Loucy (cell line): ENCODE measurements at regions not wholly inside any gene's neighbourhood (a gene's known extent, or its start where the extent isn't known, plus 50 kb on each side); places are given as distances from the start of the nearest gene placed in this dataset.

Experiments
- H2AFZ ChIP-seq: fragments of 200-600 bp; sonication (generic); 2 replicates; pipeline ENCODE4 v1.6.0; 2016; ENCODE audit warnings: antibody characterized with exemption, mild to moderate bottlenecking, low read length, moderate library complexity
- H3F3A ChIP-seq: fragments of 200-600 bp; 2 replicates; pipeline ENCODE4 v1.6.0; 2016; ENCODE audit warnings: antibody characterized with exemption, low read depth, mild to moderate bottlenecking
- H3K27me3 ChIP-seq: fragments of 200-600 bp; sonication (generic); 2 replicates; pipeline ENCODE4 v1.6.1; 2014; ENCODE audit warnings: low read length, mild to moderate bottlenecking; ENCODE audit not compliant: insufficient read depth, poor library complexity, severe bottlenecking
- H3K36me3 ChIP-seq: fragments of 200-600 bp; sonication (generic); 2 replicates; pipeline ENCODE4 v1.6.1; 2016; ENCODE audit warnings: low read length; ENCODE audit not compliant: insufficient read depth
- H3K4me1 ChIP-seq: fragments of 200-600 bp; sonication (generic); 2 replicates; pipeline ENCODE4 v1.5.1; 2014; ENCODE audit warnings: low read length, mild to moderate bottlenecking; ENCODE audit not compliant: insufficient read depth, poor library complexity, severe bottlenecking
- H3K4me2 ChIP-seq: fragments of 200-600 bp; sonication (generic); 2 replicates; pipeline ENCODE4 v1.6.0; 2014; ENCODE audit warnings: antibody characterized with exemption, low read length, low read depth, mild to moderate bottlenecking; ENCODE audit not compliant: poor library complexity, severe bottlenecking
- H3K4me3 ChIP-seq: fragments of 200-600 bp; sonication (generic); 2 replicates; pipeline ENCODE4 v1.5.1; 2014; ENCODE audit warnings: low read length, mild to moderate bottlenecking, mixed read lengths; ENCODE audit not compliant: poor library complexity, severe bottlenecking
- H3K79me2 ChIP-seq: fragments of 200-600 bp; sonication (generic); 2 replicates; pipeline ENCODE4 v1.6.1; 2014; ENCODE audit warnings: low read length; ENCODE audit not compliant: insufficient read depth
- H3K9ac ChIP-seq: fragments of 200-600 bp; sonication (generic); 2 replicates; pipeline ENCODE4 v1.6.0; 2014; ENCODE audit warnings: mild to moderate bottlenecking, low read depth, low read length, moderate library complexity; ENCODE audit not compliant: poor library complexity, severe bottlenecking
- H3K9me2 ChIP-seq: fragments of 200-600 bp; sonication (generic); replicated peaks from 2 replicates; pipeline ENCODE4 v1.6.1; 2016; ENCODE audit warnings: low read depth, low read length, mixed read lengths
- H3K9me3 ChIP-seq: fragments of 200-600 bp; sonication (generic); 2 replicates; pipeline ENCODE4 v1.6.1; 2014; ENCODE audit warnings: mild to moderate bottlenecking, antibody characterized with exemption, low read length, low read depth; ENCODE audit not compliant: insufficient read depth
- H4K20me1 ChIP-seq: fragments of 200-600 bp; sonication (generic); 2 replicates; pipeline ENCODE4 v1.6.0; 2014; ENCODE audit warnings: antibody characterized with exemption, low read length, mild to moderate bottlenecking; ENCODE audit not compliant: insufficient read depth, poor library complexity, severe bottlenecking
- CTCF ChIP-seq: fragments of 200-600 bp; sonication (generic); conservative IDR thresholded peaks from 2 replicates; pipeline ENCODE4 v1.5.1; 2014; ENCODE audit warnings: mild to moderate bottlenecking, antibody characterized with exemption, low read length
- EZH2phosphoT487 ChIP-seq: fragments of 200-600 bp; IDR thresholded peaks from 2 replicates; pipeline ENCODE4 v1.6.1; 2018; ENCODE audit warnings: antibody characterized with exemption, mild to moderate bottlenecking, moderate library complexity, borderline replicate concordance

GRCh38 chr4:134727696-134728095, 526.1 kb upstream of the PABPC4L start:
- Histone ChIP-seq H3K4me2 (no peak overlapping the region), H3K4me3 (no peak overlapping the region), H3K4me1 (no peaks in the 10 kb centered on the region), H3K9me2 (no peaks in the 10 kb centered on the region), H3K36me3 (no peaks in the 10 kb centered on the region), H3K79me2 (no peaks in the 10 kb centered on the region), H2AFZ (no peak overlapping the region), H3F3A (no peaks in the 10 kb centered on the region), H3K9me3 (no peaks in the 10 kb centered on the region), H3K27me3 (no peaks in the 10 kb centered on the region), H3K9ac (no peak overlapping the region), H4K20me1 (no peaks in the 10 kb centered on the region)
- TF ChIP-seq EZH2phosphoT487 (no peak), CTCF (no peak)

- H3K4me1 ChIP-seq: no peaks in the 10 kb centered on the region
- H3F3A ChIP-seq: no peaks in the 10 kb centered on the region
- H3K9ac ChIP-seq: no peak overlapping the region
- H4K20me1 ChIP-seq: no peaks in the 10 kb centered on the region
- H3K27me3 ChIP-seq: no peaks in the 10 kb centered on the region
- H3K9me2 ChIP-seq: no peaks in the 10 kb centered on the region
- TF ChIP-seq EZH2phosphoT487: no peak
- TF ChIP-seq CTCF: no peak
- H3K79me2 ChIP-seq: no peaks in the 10 kb centered on the region
- no peak overlapping the region for H3K4me2 ChIP-seq
- H3K36me3 ChIP-seq: no peaks in the 10 kb centered on the region
- H3K9me3 ChIP-seq: no peaks in the 10 kb centered on the region
- H3K4me3 ChIP-seq: no peak overlapping the region
- no peak overlapping the region for H2AFZ ChIP-seq
Measured at GRCh38 chr4:134722306-134722705, 520.7 kb upstream of the PABPC4L start.

- no peak for TF ChIP-seq CTCF
- no peak for TF ChIP-seq EZH2phosphoT487
- Histone ChIP-seq H3K4me3 (no peak overlapping the region), H3K9me2 (no peaks in the 10 kb centered on the region), H3K9ac (no peak overlapping the region), H3K4me2 (no peak overlapping the region), H3K36me3 (no peaks in the 10 kb centered on the region), H3K9me3 (no peaks in the 10 kb centered on the region), H4K20me1 (no peaks in the 10 kb centered on the region), H2AFZ (no peak overlapping the region), H3K79me2 (no peaks in the 10 kb centered on the region), H3K27me3 (no peaks in the 10 kb centered on the region), H3F3A (no peaks in the 10 kb centered on the region), H3K4me1 (no peaks in the 10 kb centered on the region)
Measured at GRCh38 chr4:134720030-134720429, 518.4 kb upstream of the PABPC4L start.
